KMS-11 (cell line): ENCODE measurements at regions not wholly inside any gene's neighbourhood (a gene's known extent, or its start where the extent isn't known, plus 50 kb on each side); places are given as distances from the start of the nearest gene placed in this dataset.

Experiments used
- H2AFZ ChIP-seq: fragments of 200-600 bp; sonication (generic); 2 replicates; pipeline ENCODE4 v1.6.1; 2016; ENCODE audit warnings: antibody characterized with exemption, mixed run types, low read depth
- H3K27ac ChIP-seq: fragments of 200-600 bp; sonication (generic); 2 replicates; pipeline ENCODE4 v1.6.1; 2016; ENCODE audit warnings: mild to moderate bottlenecking, mixed run types
- H3K27me3 ChIP-seq: fragments of 200-600 bp; sonication (generic); 2 replicates; pipeline ENCODE4 v1.6.1; 2017; ENCODE audit warnings: mild to moderate bottlenecking, low read depth, mixed run types, moderate library complexity; ENCODE audit not compliant: insufficient read depth
- H3K36me3 ChIP-seq: fragments of 200-600 bp; sonication (generic); 2 replicates; pipeline ENCODE4 v1.6.1; 2017; ENCODE audit warnings: mild to moderate bottlenecking, mixed run types; ENCODE audit not compliant: insufficient read depth
- H3K4me1 ChIP-seq: fragments of 200-600 bp; sonication (generic); 2 replicates; pipeline ENCODE4 v1.6.1; 2016; ENCODE audit warnings: mild to moderate bottlenecking, low read depth, mixed run types; ENCODE audit not compliant: poor library complexity, severe bottlenecking
- H3K4me2 ChIP-seq: fragments of 200-600 bp; sonication (generic); 2 replicates; pipeline ENCODE4 v1.7.0; 2016; ENCODE audit warnings: mild to moderate bottlenecking, mixed run types
- H3K4me3 ChIP-seq: fragments of 200-600 bp; sonication (generic); IDR thresholded peaks from 2 replicates; pipeline ENCODE4 v1.6.1; 2017; ENCODE audit warnings: low read depth, low read length, mixed read lengths; ENCODE audit not compliant: insufficient read depth
- H3K79me2 ChIP-seq: fragments of 200-600 bp; sonication (generic); 2 replicates; pipeline ENCODE4 v1.6.1; 2016; ENCODE audit warnings: low read depth, mixed run types; ENCODE audit not compliant: insufficient read depth
- H3K9ac ChIP-seq: fragments of 200-600 bp; sonication (generic); 2 replicates; pipeline ENCODE4 v1.6.1; 2016; ENCODE audit warnings: mild to moderate bottlenecking, mixed run types
- H4K20me1 ChIP-seq: fragments of 200-600 bp; sonication (generic); 2 replicates; pipeline ENCODE4 v1.6.1; 2016; ENCODE audit warnings: mild to moderate bottlenecking, mixed run types; ENCODE audit not compliant: insufficient read depth
- TF ChIP-seq, protein P1 (sequence below): fragments of 200-600 bp; sonication (generic); conservative IDR thresholded peaks from 2 replicates; pipeline ENCODE4 v1.6.1; 2017; ENCODE audit warnings: low read depth, mild to moderate bottlenecking, antibody characterized with exemption, low read length, moderate library complexity, mixed read lengths

GRCh38 chr12:73424484-73424883, 1113.2 kb upstream of the ATXN7L3B start:
- Histone ChIP-seq H2AFZ (no peak overlapping the region), H3K4me1 (peaks cover 12% of the 10 kb centered on the region), H4K20me1 (no peaks in the 10 kb centered on the region), H3K4me2 (no peak overlapping the region), H3K27ac (no peak overlapping the region), H3K27me3 (no peaks in the 10 kb centered on the region), H3K36me3 (no peaks in the 10 kb centered on the region), H3K79me2 (no peaks in the 10 kb centered on the region), H3K9ac (no peak overlapping the region), H3K4me3 (no peak overlapping the region)
- TF ChIP-seq, protein P1, sequence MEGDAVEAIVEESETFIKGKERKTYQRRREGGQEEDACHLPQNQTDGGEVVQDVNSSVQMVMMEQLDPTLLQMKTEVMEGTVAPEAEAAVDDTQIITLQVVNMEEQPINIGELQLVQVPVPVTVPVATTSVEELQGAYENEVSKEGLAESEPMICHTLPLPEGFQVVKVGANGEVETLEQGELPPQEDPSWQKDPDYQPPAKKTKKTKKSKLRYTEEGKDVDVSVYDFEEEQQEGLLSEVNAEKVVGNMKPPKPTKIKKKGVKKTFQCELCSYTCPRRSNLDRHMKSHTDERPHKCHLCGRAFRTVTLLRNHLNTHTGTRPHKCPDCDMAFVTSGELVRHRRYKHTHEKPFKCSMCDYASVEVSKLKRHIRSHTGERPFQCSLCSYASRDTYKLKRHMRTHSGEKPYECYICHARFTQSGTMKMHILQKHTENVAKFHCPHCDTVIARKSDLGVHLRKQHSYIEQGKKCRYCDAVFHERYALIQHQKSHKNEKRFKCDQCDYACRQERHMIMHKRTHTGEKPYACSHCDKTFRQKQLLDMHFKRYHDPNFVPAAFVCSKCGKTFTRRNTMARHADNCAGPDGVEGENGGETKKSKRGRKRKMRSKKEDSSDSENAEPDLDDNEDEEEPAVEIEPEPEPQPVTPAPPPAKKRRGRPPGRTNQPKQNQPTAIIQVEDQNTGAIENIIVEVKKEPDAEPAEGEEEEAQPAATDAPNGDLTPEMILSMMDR, result no peak

DNA sequence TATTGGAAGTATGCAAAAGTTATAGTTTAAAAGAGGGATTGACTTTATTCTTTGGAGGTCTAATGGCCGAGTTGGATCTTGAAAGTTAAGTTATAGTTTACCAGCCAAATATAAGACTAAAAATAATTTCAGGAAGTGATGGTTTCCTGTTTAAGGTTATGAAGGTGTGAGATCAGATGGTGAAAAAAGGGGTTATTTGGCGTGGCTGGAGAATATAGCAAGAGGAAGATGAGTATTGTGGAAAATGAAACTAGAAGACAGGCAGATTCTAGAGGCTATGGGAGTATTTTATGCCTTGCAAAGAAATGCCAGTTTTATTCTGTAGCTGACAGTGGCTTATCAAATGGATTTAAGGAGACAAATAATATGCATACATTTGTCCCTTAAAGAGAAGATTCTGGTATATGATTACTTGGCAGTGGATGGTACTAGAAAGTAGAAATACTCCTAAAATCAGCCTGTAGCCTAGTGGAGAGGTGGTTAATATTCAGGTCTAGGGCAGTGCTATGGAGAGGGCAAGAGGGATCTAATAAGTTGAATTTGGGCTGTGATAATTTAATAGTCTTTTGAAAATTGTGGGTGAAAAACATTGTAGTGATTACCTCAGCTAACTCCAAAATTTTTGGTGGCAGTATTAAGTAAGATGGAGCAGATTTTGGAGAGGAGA, 1091.8 kb upstream of the ATXN7L3B start:
- Histone ChIP-seq H3K4me3 (no peak overlapping the region), H4K20me1 (no peaks in the 10 kb centered on the region), H3K27me3 (no peaks in the 10 kb centered on the region), H3K79me2 (no peaks in the 10 kb centered on the region), H3K4me2 (peak overlapping the region; percentile 31), H3K36me3 (no peaks in the 10 kb centered on the region), H3K9ac (no peak overlapping the region), H3K27ac (no peak overlapping the region), H3K4me1 (peaks cover 14% of the 10 kb centered on the region), H2AFZ (peak overlapping the region; percentile 16; the same call in 1 of the 2 replicates)
- TF ChIP-seq, protein P1, result no peak

- TF ChIP-seq, protein P1, result no peak
- peak overlapping the region; percentile 56 for H3K9ac ChIP-seq
- peaks cover 18% of the 10 kb centered on the region for H3K4me1 ChIP-seq
- H3K27me3 ChIP-seq, result no peaks in the 10 kb centered on the region
- no peaks in the 10 kb centered on the region for H3K79me2 ChIP-seq
- no peak overlapping the region for H3K4me3 ChIP-seq
- H3K36me3 ChIP-seq, result no peaks in the 10 kb centered on the region
- H4K20me1 ChIP-seq, result no peaks in the 10 kb centered on the region
- H3K4me2 ChIP-seq, result peak overlapping the region; percentile 79
- H3K27ac ChIP-seq, result peak overlapping the region; percentile 74
- H2AFZ ChIP-seq, result peak overlapping the region; percentile 73
Observed at GRCh38 chr12:73452672-73453469, 1084.8 kb upstream of the ATXN7L3B start.

DNA sequence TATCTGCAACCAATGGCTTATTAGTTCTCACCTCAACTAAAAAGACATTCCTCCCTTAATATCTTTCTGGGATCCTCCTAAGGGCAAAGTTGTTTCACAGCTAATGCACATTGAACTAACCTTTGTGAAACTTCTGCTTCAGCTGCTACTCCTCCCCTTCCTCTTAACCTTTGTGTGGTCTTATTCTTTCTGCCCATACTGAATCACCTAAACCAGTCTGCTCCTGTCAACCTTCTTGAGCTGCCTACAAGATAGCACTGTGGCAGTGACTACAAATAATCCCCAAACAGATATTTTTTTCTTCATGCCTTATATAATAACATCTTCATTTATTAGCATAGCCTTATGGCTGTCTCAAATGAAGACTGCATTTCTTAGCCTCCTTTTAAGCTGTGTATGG, 1077.4 kb upstream of the ATXN7L3B start:
- Histone ChIP-seq H2AFZ (no peak overlapping the region), H3K9ac (no peak overlapping the region), H3K4me2 (no peak overlapping the region), H3K27me3 (no peaks in the 10 kb centered on the region), H3K79me2 (no peaks in the 10 kb centered on the region), H3K27ac (no peak overlapping the region), H3K4me3 (no peak overlapping the region), H4K20me1 (no peaks in the 10 kb centered on the region), H3K36me3 (no peaks in the 10 kb centered on the region), H3K4me1 (no peaks in the 10 kb centered on the region)
- TF ChIP-seq, protein P1, result no peak
